Activated B cell treated with CpG ODN at 0.5 μM for 24 hours (primary cell): ENCODE measurements at regions not wholly inside any gene's neighbourhood (a gene's known extent, or its start where the extent isn't known, plus 50 kb on each side); places are given as distances from the start of the nearest gene placed in this dataset.

Experiments used
- ATAC-seq: fragments of 200-7000 bp; cut with Tn5 transposase; one replicate; pipeline ENCODE4 v1.10.0; 2021; ENCODE audit warnings: low read depth, mild to moderate bottlenecking, moderate library complexity
- CTCF ChIA-PET: fragments of 350-600 bp; sonication (Branson Sonifier 250); formaldehyde crosslinking; loops from one replicate; lab custom pipeline; 2021; ENCODE audit warnings: antibody characterized with exemption; lab: Charles Lee
- POLR2A ChIA-PET: fragments of 350-600 bp; sonication (Branson Sonifier 250); formaldehyde crosslinking; loops from one replicate; lab custom pipeline; 2021; ENCODE audit warnings: antibody characterized with exemption; lab: Charles Lee
- DNase-seq: peaks from one replicate; pipeline ENCODE4 v3.0.0; 2022
- H3K27ac Mint-ChIP-seq: one replicate; pipeline ENCODE4 v1.8.0; 2020; ENCODE audit warnings: mixed read lengths
- H3K27me3 Mint-ChIP-seq: one replicate; pipeline ENCODE4 v1.8.0; 2021; ENCODE audit warnings: mixed read lengths
- H3K36me3 Mint-ChIP-seq: one replicate; pipeline ENCODE4 v1.8.0; 2021; ENCODE audit warnings: low read depth, mixed read lengths
- H3K4me1 Mint-ChIP-seq: one replicate; pipeline ENCODE4 v1.8.0; 2021; ENCODE audit warnings: mixed read lengths
- H3K4me3 Mint-ChIP-seq: one replicate; pipeline ENCODE4 v1.8.0; 2020; ENCODE audit warnings: mild to moderate bottlenecking, mixed read lengths
- H3K9me3 Mint-ChIP-seq: one replicate; pipeline ENCODE4 v1.8.0; 2020; ENCODE audit warnings: mixed read lengths
- intact Hi-C: fragments of 100-400 bp; cut with micrococcal nuclease; formaldehyde crosslinking; loops from one replicate; pipeline ENCODE4 v1.15.1; 2024
- TF ChIP-seq, protein P1 (sequence below): fragments of 200-600 bp; IDR thresholded peaks from one replicate; pipeline ENCODE4 v1.8.0; 2022; ENCODE audit warnings: antibody characterized with exemption, mild to moderate bottlenecking

DNA sequence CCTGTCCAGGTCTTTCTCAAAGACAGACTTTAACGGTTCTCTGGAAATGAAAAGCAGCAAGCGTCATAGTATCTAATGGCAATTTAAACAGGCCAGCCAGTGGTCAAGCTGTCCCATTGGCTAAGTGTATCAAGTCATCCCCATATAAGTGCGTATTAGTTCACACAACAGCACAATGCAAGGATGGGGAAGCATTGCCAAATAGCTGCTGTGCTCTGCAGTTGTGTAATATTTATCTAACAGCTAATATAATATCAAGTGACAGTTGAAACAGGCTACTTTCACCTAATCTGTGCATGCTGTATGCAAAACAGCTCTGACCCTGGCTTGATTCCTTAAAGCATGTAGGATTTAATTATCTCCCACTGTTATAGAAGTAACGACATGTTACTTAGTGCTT lies 134.8 kb upstream of the PPARGC1A start:
- Mint-ChIP-seq H3K4me3 (no peak overlapping the region), H3K4me1 (no peaks in the 10 kb centered on the region), H3K36me3 (no peaks in the 10 kb centered on the region), H3K9me3 (no peaks in the 10 kb centered on the region), H3K27me3 (no peaks in the 10 kb centered on the region), H3K27ac (no peak overlapping the region)
- intact Hi-C loops = no loop called here
- TF ChIP-seq, protein P1, sequence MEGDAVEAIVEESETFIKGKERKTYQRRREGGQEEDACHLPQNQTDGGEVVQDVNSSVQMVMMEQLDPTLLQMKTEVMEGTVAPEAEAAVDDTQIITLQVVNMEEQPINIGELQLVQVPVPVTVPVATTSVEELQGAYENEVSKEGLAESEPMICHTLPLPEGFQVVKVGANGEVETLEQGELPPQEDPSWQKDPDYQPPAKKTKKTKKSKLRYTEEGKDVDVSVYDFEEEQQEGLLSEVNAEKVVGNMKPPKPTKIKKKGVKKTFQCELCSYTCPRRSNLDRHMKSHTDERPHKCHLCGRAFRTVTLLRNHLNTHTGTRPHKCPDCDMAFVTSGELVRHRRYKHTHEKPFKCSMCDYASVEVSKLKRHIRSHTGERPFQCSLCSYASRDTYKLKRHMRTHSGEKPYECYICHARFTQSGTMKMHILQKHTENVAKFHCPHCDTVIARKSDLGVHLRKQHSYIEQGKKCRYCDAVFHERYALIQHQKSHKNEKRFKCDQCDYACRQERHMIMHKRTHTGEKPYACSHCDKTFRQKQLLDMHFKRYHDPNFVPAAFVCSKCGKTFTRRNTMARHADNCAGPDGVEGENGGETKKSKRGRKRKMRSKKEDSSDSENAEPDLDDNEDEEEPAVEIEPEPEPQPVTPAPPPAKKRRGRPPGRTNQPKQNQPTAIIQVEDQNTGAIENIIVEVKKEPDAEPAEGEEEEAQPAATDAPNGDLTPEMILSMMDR = no peak
- POLR2A ChIA-PET = no interaction called here
- DNase-seq (no peak), ATAC-seq (no peak)
- CTCF ChIA-PET = no interaction called here

DNA sequence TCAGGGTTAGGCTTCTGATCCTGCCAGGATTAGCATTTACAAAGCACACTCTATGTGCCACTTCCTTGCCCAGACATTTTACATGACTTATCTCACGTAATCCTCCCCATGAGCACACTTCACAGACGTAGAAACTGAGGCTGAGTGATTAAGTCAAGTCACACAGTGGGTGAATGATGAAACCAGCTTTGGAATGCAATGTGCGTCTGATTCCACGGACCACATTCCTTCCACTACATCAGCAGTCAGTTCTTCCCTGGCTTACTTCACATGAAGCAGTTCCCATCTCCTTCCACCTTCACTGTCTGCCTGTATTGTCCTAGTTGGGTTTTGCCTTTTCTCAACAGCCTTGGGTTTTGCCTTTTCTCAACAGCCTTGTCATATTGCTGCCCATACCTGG lies 134.3 kb upstream of the PPARGC1A start:
- H3K9me3 Mint-ChIP-seq = no peaks in the 10 kb centered on the region
- H3K4me3 Mint-ChIP-seq = no peak overlapping the region
- ChIA-PET CTCF (no interaction called here), POLR2A (no interaction called here)
- H3K36me3 Mint-ChIP-seq = no peaks in the 10 kb centered on the region
- ATAC-seq (no peak), DNase-seq (no peak)
- TF ChIP-seq, protein P1 = no peak
- H3K4me1 Mint-ChIP-seq = no peaks in the 10 kb centered on the region
- intact Hi-C loops = no loop called here
- no peak overlapping the region for H3K27ac Mint-ChIP-seq
- H3K27me3 Mint-ChIP-seq = no peaks in the 10 kb centered on the region

- ChIA-PET CTCF (no interaction called here), POLR2A (no interaction called here)
- ATAC-seq = no peak
- TF ChIP-seq, protein P1 = no peak
- no peaks in the 10 kb centered on the region for H3K36me3 Mint-ChIP-seq
- H3K27me3 Mint-ChIP-seq = no peaks in the 10 kb centered on the region
- H3K27ac Mint-ChIP-seq = no peak overlapping the region
- peaks cover 5% of the 10 kb centered on the region for H3K9me3 Mint-ChIP-seq
- no peaks in the 10 kb centered on the region for H3K4me1 Mint-ChIP-seq
- DNase-seq = no peak
- intact Hi-C loops = no loop called here
- no peak overlapping the region for H3K4me3 Mint-ChIP-seq
Measured at GRCh38 chr4:24015782-24016181, 125.9 kb upstream of the PPARGC1A start.

DNA sequence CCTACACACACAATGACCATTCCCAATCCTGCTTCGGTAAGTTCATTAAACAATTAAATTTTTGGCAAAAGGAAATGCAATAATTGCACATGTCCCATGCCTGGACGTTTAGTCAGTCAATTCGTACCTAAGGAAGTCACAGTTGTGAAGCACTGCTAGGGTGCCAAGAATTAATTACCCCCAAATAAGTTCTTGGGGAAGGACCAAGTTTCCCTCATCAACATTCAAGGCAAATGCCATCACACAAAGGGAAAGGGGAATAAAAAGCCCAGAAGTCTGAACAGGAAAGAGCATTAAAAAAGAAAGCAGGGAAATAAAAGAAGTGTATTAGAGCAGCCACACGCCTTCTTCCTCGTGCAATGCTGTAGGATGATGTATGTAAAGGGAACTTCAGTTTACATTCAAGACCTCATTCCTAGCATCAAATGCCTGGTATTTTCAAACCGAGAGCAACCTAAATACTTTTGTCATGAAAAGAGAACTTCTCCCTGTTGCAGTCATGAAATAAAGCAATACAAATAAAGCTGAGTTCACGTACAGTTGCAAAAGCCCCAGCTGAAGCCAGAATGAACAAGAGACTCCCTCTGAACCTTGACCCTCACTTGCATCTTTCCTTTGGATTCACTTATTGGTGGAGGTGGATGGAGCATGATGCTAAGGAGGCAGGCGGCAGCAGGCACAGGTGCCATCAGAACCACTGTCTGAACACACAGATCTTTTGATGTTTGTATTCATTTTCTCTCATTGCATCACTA lies 124.0 kb upstream of the PPARGC1A start:
- TF ChIP-seq, protein P1 = no peak
- CTCF ChIA-PET = no interaction called here
- POLR2A ChIA-PET = no interaction called here
- Mint-ChIP-seq H3K9me3 (peaks cover 5% of the 10 kb centered on the region), H3K36me3 (no peaks in the 10 kb centered on the region), H3K4me1 (no peaks in the 10 kb centered on the region), H3K27me3 (no peaks in the 10 kb centered on the region), H3K27ac (no peak overlapping the region), H3K4me3 (no peak overlapping the region)
- ATAC-seq (no peak), DNase-seq (no peak)
- intact Hi-C loops = no loop called here

DNA sequence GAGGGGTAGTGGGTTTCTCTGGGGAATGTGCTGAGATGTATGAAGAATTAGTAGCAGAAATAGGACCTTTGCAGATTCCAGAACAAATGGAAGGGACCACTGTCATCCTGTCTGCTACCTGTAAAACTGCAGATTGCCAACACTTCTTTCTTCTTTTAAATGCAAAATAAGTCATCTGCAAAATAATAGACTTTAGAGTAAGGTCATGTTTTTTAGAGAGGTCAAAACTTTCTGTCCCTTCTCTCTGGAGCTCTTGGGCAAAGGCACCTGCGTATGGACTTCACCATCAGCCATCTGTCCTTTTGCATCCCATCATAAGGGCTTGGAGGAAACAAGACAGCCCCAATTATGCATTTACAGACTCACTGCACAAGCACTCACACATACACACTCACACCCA lies 121.1 kb upstream of the PPARGC1A start:
- no peak overlapping the region for H3K4me3 Mint-ChIP-seq
- TF ChIP-seq, protein P1 = no peak
- no peaks in the 10 kb centered on the region for H3K36me3 Mint-ChIP-seq
- H3K27ac Mint-ChIP-seq = no peak overlapping the region
- H3K27me3 Mint-ChIP-seq = no peaks in the 10 kb centered on the region
- ChIA-PET CTCF (no interaction called here), POLR2A (no interaction called here)
- no peak for ATAC-seq
- peaks cover 5% of the 10 kb centered on the region for H3K9me3 Mint-ChIP-seq
- intact Hi-C loops = no loop called here
- DNase-seq = no peak
- no peaks in the 10 kb centered on the region for H3K4me1 Mint-ChIP-seq
